Calu3 (cell line): ENCODE measurements at regions not wholly inside any gene's neighbourhood (a gene's known extent, or its start where the extent isn't known, plus 50 kb on each side); places are given as distances from the start of the nearest gene placed in this dataset.
"Not testable (repeated sequence)": the region's sequence is repeated elsewhere in the genome, so short reads cannot be mapped to it uniquely, and the experiment has no call there.

ENCODE experiments used
- BruUV-seq: library from RNA; stranded (reverse); fragments of 400-500 nt; replicated peaks from 2 replicates; lab custom pipeline; 2021; lab: Mats Ljungman, UMichigan
- CTCF ChIA-PET: fragments of 300-600 bp; sonication (Branson Sonifier 250); formaldehyde crosslinking; loops from one replicate; lab custom pipeline; 2022; ENCODE audit warnings: antibody characterized with exemption; lab: Charles Lee
- DNase-seq: peaks from one replicate; pipeline ENCODE4 v3.0.0; 2022
- H3K27ac Mint-ChIP-seq: one replicate; pipeline ENCODE4 v1.8.0; 2022; ENCODE audit warnings: mixed read lengths; ENCODE audit not compliant: unreplicated experiment
- H3K27me3 Mint-ChIP-seq: one replicate; pipeline ENCODE4 v1.8.0; 2022; ENCODE audit warnings: mixed read lengths; ENCODE audit not compliant: unreplicated experiment
- H3K36me3 Mint-ChIP-seq: one replicate; pipeline ENCODE4 v1.8.0; 2022; ENCODE audit warnings: mild to moderate bottlenecking, moderate library complexity, mixed read lengths; ENCODE audit not compliant: insufficient read depth, unreplicated experiment
- H3K4me1 Mint-ChIP-seq: one replicate; pipeline ENCODE4 v1.8.0; 2022; ENCODE audit warnings: mild to moderate bottlenecking, low read depth, mixed read lengths; ENCODE audit not compliant: unreplicated experiment
- H3K4me3 Mint-ChIP-seq: one replicate; pipeline ENCODE4 v1.8.0; 2022; ENCODE audit warnings: mild to moderate bottlenecking, low read depth, moderate library complexity, mixed read lengths; ENCODE audit not compliant: unreplicated experiment
- H3K9me3 Mint-ChIP-seq: one replicate; pipeline ENCODE4 v1.8.0; 2022; ENCODE audit warnings: low read depth, mixed read lengths; ENCODE audit not compliant: unreplicated experiment
- intact Hi-C: fragments of 100-400 bp; cut with micrococcal nuclease; formaldehyde crosslinking; loops from one replicate; pipeline ENCODE4 v1.10.0; 2022; ENCODE audit not compliant: unreplicated experiment
- TF ChIP-seq, protein P1 (sequence below): fragments of 200-600 bp; IDR thresholded peaks from one replicate; pipeline ENCODE4 v1.8.0; 2022; ENCODE audit warnings: antibody characterized with exemption; ENCODE audit not compliant: unreplicated experiment

DNA sequence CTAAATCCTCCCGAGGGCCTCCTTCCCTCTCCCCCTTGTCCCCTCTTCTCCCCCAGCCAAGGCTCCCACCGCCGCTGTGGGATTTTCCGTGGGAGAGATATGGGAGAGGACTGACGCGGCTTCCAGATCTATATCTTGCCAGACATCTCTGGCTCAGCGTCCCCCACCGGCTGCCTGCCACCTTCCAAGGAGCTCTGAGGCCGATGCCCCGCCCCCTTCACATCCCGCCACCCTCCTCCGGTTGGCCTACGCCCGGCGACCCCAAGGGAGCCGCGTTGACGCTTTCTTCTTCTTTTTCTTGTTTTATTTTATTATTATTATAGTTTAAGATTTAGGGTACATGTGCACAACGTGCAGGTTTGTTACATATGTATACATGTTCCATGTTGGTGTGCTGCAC is 352.2 kb upstream of the DEFB115 start:
- H3K9me3 Mint-ChIP-seq, result peaks cover 15% of the 10 kb centered on the region
- H3K4me1 Mint-ChIP-seq, BruUV-seq, H3K36me3 Mint-ChIP-seq, H3K4me3 Mint-ChIP-seq, H3K27me3 Mint-ChIP-seq, intact Hi-C loops, DNase-seq, CTCF ChIA-PET, H3K27ac Mint-ChIP-seq: not testable (repeated sequence)

- Mint-ChIP-seq H3K27me3 (no peaks in the 10 kb centered on the region), H3K9me3 (peaks cover 34% of the 10 kb centered on the region), H3K27ac (no peak overlapping the region), H3K4me1 (no peaks in the 10 kb centered on the region), H3K36me3 (no peaks in the 10 kb centered on the region), H3K4me3 (no peak overlapping the region)
- intact Hi-C loops, result no loop called here
- BruUV-seq, result no TSS peak
- no peak for DNase-seq
- TF ChIP-seq, protein P1, sequence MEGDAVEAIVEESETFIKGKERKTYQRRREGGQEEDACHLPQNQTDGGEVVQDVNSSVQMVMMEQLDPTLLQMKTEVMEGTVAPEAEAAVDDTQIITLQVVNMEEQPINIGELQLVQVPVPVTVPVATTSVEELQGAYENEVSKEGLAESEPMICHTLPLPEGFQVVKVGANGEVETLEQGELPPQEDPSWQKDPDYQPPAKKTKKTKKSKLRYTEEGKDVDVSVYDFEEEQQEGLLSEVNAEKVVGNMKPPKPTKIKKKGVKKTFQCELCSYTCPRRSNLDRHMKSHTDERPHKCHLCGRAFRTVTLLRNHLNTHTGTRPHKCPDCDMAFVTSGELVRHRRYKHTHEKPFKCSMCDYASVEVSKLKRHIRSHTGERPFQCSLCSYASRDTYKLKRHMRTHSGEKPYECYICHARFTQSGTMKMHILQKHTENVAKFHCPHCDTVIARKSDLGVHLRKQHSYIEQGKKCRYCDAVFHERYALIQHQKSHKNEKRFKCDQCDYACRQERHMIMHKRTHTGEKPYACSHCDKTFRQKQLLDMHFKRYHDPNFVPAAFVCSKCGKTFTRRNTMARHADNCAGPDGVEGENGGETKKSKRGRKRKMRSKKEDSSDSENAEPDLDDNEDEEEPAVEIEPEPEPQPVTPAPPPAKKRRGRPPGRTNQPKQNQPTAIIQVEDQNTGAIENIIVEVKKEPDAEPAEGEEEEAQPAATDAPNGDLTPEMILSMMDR, result no peak
- CTCF ChIA-PET, result no interaction called here
Observed at GRCh38 chr20:30910937-30911725, 346.3 kb upstream of the DEFB115 start.

DNA sequence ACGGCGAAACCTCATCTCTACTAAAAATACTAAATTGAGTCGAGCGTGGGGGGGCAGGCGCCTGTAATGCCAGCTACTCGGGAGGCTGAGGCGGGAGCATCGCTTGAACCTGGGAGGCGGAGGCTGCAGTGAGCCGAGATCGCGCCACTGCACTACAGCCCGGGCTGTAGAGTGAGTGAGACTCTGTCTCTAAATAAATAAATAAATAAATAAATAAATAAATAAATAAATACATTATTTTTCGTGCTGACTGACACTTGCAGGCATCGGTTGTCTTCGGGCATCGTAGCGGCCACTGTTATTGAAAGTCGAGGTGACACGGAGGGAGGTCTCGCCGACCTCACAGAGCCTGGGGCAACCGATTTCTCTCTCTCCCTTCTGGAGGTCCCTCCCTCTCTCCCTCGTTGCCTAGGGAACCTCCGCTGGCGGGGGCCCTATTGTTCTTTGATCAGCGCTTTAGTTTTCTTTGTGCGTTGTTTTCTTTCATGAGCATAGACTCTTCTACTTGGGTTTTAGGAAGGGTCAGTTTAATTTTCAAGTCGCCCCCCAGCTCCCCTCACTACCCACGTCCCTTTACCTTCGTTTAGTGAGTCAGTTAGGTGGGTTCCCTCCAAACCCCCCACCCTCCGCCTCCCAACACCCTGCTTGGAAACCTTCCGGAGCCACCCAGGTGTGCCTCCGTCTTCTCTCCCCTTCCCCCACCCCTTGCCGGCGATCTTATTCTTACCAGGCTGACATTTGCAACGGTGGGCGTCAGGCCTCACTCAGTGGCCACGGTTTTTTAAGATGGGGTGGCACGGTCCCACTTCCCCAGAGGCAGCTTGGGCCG is 345.4 kb upstream of the DEFB115 start:
- BruUV-seq, H3K27me3 Mint-ChIP-seq, H3K27ac Mint-ChIP-seq, H3K4me3 Mint-ChIP-seq, DNase-seq, H3K36me3 Mint-ChIP-seq, CTCF ChIA-PET, intact Hi-C loops, H3K4me1 Mint-ChIP-seq: not testable (repeated sequence)
- peaks cover 31% of the 10 kb centered on the region for H3K9me3 Mint-ChIP-seq

GRCh38 chr20:30912661-30913026 is 344.8 kb upstream of the DEFB115 start:
- DNase-seq, BruUV-seq, H3K4me1 Mint-ChIP-seq, H3K27me3 Mint-ChIP-seq, H3K36me3 Mint-ChIP-seq, intact Hi-C loops, H3K4me3 Mint-ChIP-seq, H3K27ac Mint-ChIP-seq, CTCF ChIA-PET: not testable (repeated sequence)
- peaks cover 30% of the 10 kb centered on the region for H3K9me3 Mint-ChIP-seq

DNA sequence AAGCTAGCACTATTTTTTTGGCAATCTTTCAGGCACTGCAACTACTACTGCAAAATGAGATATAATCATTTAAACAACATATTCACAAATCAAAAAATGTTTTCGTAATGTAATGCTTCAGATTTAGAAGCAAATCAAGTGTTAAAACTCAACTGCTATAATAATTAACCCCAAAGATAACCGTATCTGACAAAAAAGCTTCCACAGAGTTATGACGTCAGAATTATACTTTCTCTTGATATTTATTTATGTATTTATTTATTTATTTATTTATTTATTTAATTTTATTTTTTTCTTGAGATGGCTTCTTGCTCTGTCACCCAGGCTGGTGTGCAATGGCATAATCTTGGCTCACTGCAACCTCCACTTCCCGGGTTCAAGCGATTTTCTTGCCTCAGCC is 341.1 kb upstream of the DEFB115 start:
- intact Hi-C loops, H3K27ac Mint-ChIP-seq, CTCF ChIA-PET, DNase-seq, H3K4me3 Mint-ChIP-seq, BruUV-seq, H3K36me3 Mint-ChIP-seq, H3K27me3 Mint-ChIP-seq, H3K4me1 Mint-ChIP-seq: not testable (repeated sequence)
- H3K9me3 Mint-ChIP-seq, result peaks cover 13% of the 10 kb centered on the region

GRCh38 chr20:30919514-30920188 is 337.8 kb upstream of the DEFB115 start:
- H3K4me3 Mint-ChIP-seq, result no peak overlapping the region
- TF ChIP-seq, protein P1, result no peak
- no peaks in the 10 kb centered on the region for H3K27me3 Mint-ChIP-seq
- no peak overlapping the region for H3K27ac Mint-ChIP-seq
- H3K9me3 Mint-ChIP-seq, result peaks cover 3% of the 10 kb centered on the region
- H3K4me1 Mint-ChIP-seq, result no peaks in the 10 kb centered on the region
- CTCF ChIA-PET, result interaction anchor here (0.7 kb wide), 2 partner anchors 39 to 303 kb away, joined by 3 to 4 read pairs; no protein-coding TSS in a partner anchor
- no peaks in the 10 kb centered on the region for H3K36me3 Mint-ChIP-seq
- DNase-seq, result no peak
- BruUV-seq, result no TSS peak
- intact Hi-C loops, result no loop called here
